Activated naive CD4-positive, alpha-beta T cell treated with anti-CD3 and anti-CD28 coated beads for 36 hours (primary cell): ENCODE measurements at regions not wholly inside any gene's neighbourhood (a gene's known extent, or its start where the extent isn't known, plus 50 kb on each side); places are given as distances from the start of the nearest gene placed in this dataset.

Experiments
- CTCF ChIA-PET: fragments of 350-600 bp; sonication (Branson Sonifier 250); formaldehyde crosslinking; loops from one replicate; lab custom pipeline; 2021; ENCODE audit warnings: antibody characterized with exemption; lab: Charles Lee
- DNase-seq: peaks from one replicate; pipeline ENCODE4 v3.0.0-alpha.2; 2020
- H3K27ac Mint-ChIP-seq: one replicate; pipeline ENCODE4 v1.8.0; 2021; ENCODE audit warnings: mild to moderate bottlenecking, mixed read lengths
- H3K27me3 Mint-ChIP-seq: one replicate; pipeline ENCODE4 v1.8.0; 2021; ENCODE audit warnings: low read depth, mixed read lengths
- H3K36me3 Mint-ChIP-seq: one replicate; pipeline ENCODE4 v1.8.0; 2021; ENCODE audit warnings: low read depth, mixed read lengths
- H3K4me1 Mint-ChIP-seq: one replicate; pipeline ENCODE4 v1.8.0; 2021; ENCODE audit warnings: low read depth, mixed read lengths
- H3K4me3 Mint-ChIP-seq: one replicate; pipeline ENCODE4 v1.8.0; 2021; ENCODE audit warnings: mild to moderate bottlenecking, moderate library complexity, mixed read lengths
- H3K9me3 Mint-ChIP-seq: one replicate; pipeline ENCODE4 v1.8.0; 2021; ENCODE audit warnings: mixed read lengths
- intact Hi-C: fragments of 100-400 bp; cut with micrococcal nuclease; formaldehyde crosslinking; loops from one replicate; pipeline ENCODE4 v1.15.1; 2023

- Mint-ChIP-seq H3K4me1 (no peaks in the 10 kb centered on the region), H3K4me3 (no peak overlapping the region), H3K27me3 (no peaks in the 10 kb centered on the region), H3K9me3 (peaks cover 3% of the 10 kb centered on the region), H3K36me3 (no peaks in the 10 kb centered on the region), H3K27ac (no peak overlapping the region)
- DNase-seq, result no peak
- CTCF ChIA-PET, result no interaction called here
- intact Hi-C loops, result no loop called here
Observed at GRCh38 chr18:40037356-40037755, 1917.7 kb upstream of the PIK3C3 start.

GRCh38 chr18:40036861-40037260 lies 1918.2 kb upstream of the PIK3C3 start:
- H3K36me3 Mint-ChIP-seq, result no peaks in the 10 kb centered on the region
- H3K9me3 Mint-ChIP-seq, result peaks cover 3% of the 10 kb centered on the region
- H3K4me3 Mint-ChIP-seq, result no peak overlapping the region
- no peaks in the 10 kb centered on the region for H3K4me1 Mint-ChIP-seq
- CTCF ChIA-PET, result no interaction called here
- no peak for DNase-seq
- H3K27ac Mint-ChIP-seq, result no peak overlapping the region
- H3K27me3 Mint-ChIP-seq, result no peaks in the 10 kb centered on the region
- intact Hi-C loops, result no loop called here

GRCh38 chr18:40035966-40036365 lies 1919.1 kb upstream of the PIK3C3 start:
- Mint-ChIP-seq H3K27me3 (no peaks in the 10 kb centered on the region), H3K4me3 (no peak overlapping the region), H3K27ac (no peak overlapping the region), H3K4me1 (no peaks in the 10 kb centered on the region), H3K36me3 (no peaks in the 10 kb centered on the region), H3K9me3 (peaks cover 3% of the 10 kb centered on the region)
- CTCF ChIA-PET, result no interaction called here
- DNase-seq, result no peak
- intact Hi-C loops, result no loop called here

DNA sequence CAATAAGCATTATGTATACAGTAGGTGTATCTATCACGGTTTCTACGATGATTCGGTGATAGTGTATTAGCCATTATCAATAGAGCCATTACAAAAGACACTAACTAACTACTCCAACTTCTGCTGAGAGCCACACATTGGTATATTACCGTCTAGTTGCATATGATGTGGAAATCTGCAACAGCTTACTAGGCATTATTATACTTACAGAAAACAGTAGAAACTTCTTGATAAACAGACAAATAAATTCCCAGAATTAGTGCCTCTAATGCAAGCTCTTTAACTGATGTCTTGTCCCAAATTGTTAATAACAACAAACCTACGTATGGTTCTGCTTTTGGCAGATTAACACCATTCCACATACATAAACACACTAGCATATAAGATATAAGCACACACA lies 1923.0 kb upstream of the PIK3C3 start:
- Mint-ChIP-seq H3K9me3 (peaks cover 2% of the 10 kb centered on the region), H3K36me3 (no peaks in the 10 kb centered on the region), H3K4me1 (no peaks in the 10 kb centered on the region), H3K27ac (no peak overlapping the region), H3K4me3 (no peak overlapping the region), H3K27me3 (no peaks in the 10 kb centered on the region)
- no peak for DNase-seq
- intact Hi-C loops, result no loop called here
- CTCF ChIA-PET, result no interaction called here

- no peak overlapping the region for H3K27ac Mint-ChIP-seq
- H3K4me1 Mint-ChIP-seq, result no peaks in the 10 kb centered on the region
- peaks cover 2% of the 10 kb centered on the region for H3K9me3 Mint-ChIP-seq
- no peaks in the 10 kb centered on the region for H3K36me3 Mint-ChIP-seq
- no peak for DNase-seq
- intact Hi-C loops, result no loop called here
- CTCF ChIA-PET, result no interaction called here
- H3K27me3 Mint-ChIP-seq, result no peaks in the 10 kb centered on the region
- no peak overlapping the region for H3K4me3 Mint-ChIP-seq
Observed at GRCh38 chr18:40031435-40031834, 1923.6 kb upstream of the PIK3C3 start.

GRCh38 chr18:40019797-40020392 lies 1935.1 kb upstream of the PIK3C3 start:
- intact Hi-C loops, result no loop called here
- DNase-seq, result no peak

DNA sequence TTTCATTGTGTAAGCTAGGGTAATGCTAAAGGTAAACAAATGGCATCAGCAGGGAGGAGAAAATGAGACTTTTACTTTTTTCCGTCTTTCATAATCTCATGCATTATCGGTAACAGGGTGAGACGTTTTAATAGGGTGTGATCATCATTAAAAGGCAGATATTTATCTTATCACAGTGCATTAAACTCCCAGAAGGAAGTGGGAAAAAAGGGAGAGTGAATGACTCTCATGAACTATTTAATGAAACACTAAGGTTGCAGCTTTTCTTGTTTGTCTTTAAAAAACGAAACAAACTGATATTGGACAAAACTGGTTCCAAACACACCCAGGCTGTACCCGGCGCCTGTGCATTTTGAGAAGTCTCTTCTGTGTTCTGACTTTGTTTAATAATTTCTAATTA lies 1936.8 kb upstream of the PIK3C3 start:
- intact Hi-C loops, result no loop called here
- Mint-ChIP-seq H3K9me3 (peaks cover 3% of the 10 kb centered on the region), H3K27me3 (no peaks in the 10 kb centered on the region), H3K27ac (no peak overlapping the region), H3K4me3 (no peak overlapping the region), H3K36me3 (peaks cover 1% of the 10 kb centered on the region), H3K4me1 (no peaks in the 10 kb centered on the region)
- CTCF ChIA-PET, result no interaction called here
- DNase-seq, result no peak

More at GRCh38 chr18:40019797-40020392, 1935.1 kb upstream of the PIK3C3 start:
- no peak overlapping the region for H3K4me3 Mint-ChIP-seq
- H3K9me3 Mint-ChIP-seq, result peaks cover 3% of the 10 kb centered on the region
- H3K27me3 Mint-ChIP-seq, result no peaks in the 10 kb centered on the region
- CTCF ChIA-PET, result interaction anchor here (0.6 kb wide), 1 partner anchor 18 kb away, joined by 4 read pairs; no protein-coding TSS in a partner anchor
- H3K27ac Mint-ChIP-seq, result no peak overlapping the region
- H3K36me3 Mint-ChIP-seq, result peaks cover 1% of the 10 kb centered on the region
- no peaks in the 10 kb centered on the region for H3K4me1 Mint-ChIP-seq

- Mint-ChIP-seq H3K27me3 (no peaks in the 10 kb centered on the region), H3K4me3 (no peak overlapping the region), H3K36me3 (peaks cover 1% of the 10 kb centered on the region), H3K27ac (no peak overlapping the region), H3K4me1 (no peaks in the 10 kb centered on the region), H3K9me3 (peaks cover 3% of the 10 kb centered on the region)
- CTCF ChIA-PET, result no interaction called here
- intact Hi-C loops, result no loop called here
- DNase-seq, result no peak
Observed at GRCh38 chr18:40017021-40017420, 1938.0 kb upstream of the PIK3C3 start.

GRCh38 chr18:40016405-40016804 lies 1938.6 kb upstream of the PIK3C3 start:
- DNase-seq, result no peak
- Mint-ChIP-seq H3K4me3 (no peak overlapping the region), H3K9me3 (peaks cover 3% of the 10 kb centered on the region), H3K4me1 (no peaks in the 10 kb centered on the region), H3K36me3 (peaks cover 1% of the 10 kb centered on the region), H3K27me3 (no peaks in the 10 kb centered on the region), H3K27ac (no peak overlapping the region)
- CTCF ChIA-PET, result no interaction called here
- intact Hi-C loops, result no loop called here

DNA sequence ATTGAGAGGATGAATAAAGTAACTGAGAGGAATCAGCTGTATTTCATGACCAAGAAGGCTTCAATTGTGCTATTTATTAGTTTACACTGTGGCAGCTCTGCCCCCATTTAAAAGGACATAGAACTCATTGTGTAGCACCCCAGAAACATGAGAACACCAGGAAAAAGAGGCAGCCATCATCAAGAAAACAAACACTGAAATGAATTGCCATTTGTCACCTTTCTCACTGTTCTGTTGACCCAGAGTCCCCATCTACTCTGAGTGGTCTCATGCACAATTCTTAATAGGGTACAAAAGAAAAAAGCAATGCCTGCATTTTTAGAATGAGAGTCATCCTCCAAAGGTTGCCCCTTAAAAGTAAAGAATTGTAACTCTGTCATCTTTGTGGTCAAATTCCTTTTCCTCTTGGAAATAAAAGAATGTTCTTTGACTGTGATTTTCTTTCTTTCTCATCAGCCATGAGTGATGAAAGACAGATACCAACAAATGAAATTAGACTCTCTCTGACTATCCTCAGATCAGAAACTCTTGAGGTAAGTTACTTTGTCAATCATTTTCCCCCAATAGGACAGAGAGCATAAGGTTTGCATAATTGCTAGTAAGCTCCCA lies 1941.9 kb upstream of the PIK3C3 start:
- CTCF ChIA-PET, result no interaction called here
- peaks cover 3% of the 10 kb centered on the region for H3K9me3 Mint-ChIP-seq
- H3K36me3 Mint-ChIP-seq, result peaks cover 1% of the 10 kb centered on the region
- no peak overlapping the region for H3K4me3 Mint-ChIP-seq
- H3K27ac Mint-ChIP-seq, result no peak overlapping the region
- intact Hi-C loops, result no loop called here
- DNase-seq, result no peak
- H3K4me1 Mint-ChIP-seq, result no peaks in the 10 kb centered on the region
- H3K27me3 Mint-ChIP-seq, result no peaks in the 10 kb centered on the region

DNA sequence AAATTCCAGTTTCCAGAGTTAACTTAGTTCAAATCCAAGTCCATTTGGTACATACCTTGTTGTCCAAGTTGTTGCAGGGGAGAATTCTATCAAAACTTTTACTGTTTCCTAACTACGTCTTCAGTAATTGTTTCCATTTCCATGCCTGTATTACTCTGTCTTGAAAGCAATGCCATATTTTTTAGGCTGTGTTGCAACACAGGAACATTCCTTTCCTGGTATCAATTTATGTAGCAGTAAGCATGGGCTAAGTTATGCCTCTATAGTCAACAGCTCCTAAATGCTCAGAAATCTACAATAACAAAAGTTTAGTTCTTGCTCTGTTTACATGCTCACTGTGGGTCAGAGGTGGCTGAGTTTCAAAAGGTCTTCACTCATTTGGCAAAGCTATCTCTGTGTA lies 1943.8 kb upstream of the PIK3C3 start:
- intact Hi-C loops, result no loop called here
- Mint-ChIP-seq H3K36me3 (no peaks in the 10 kb centered on the region), H3K4me3 (no peak overlapping the region), H3K9me3 (no peaks in the 10 kb centered on the region), H3K27ac (no peak overlapping the region), H3K27me3 (no peaks in the 10 kb centered on the region), H3K4me1 (no peaks in the 10 kb centered on the region)
- CTCF ChIA-PET, result no interaction called here
- DNase-seq, result no peak

DNA sequence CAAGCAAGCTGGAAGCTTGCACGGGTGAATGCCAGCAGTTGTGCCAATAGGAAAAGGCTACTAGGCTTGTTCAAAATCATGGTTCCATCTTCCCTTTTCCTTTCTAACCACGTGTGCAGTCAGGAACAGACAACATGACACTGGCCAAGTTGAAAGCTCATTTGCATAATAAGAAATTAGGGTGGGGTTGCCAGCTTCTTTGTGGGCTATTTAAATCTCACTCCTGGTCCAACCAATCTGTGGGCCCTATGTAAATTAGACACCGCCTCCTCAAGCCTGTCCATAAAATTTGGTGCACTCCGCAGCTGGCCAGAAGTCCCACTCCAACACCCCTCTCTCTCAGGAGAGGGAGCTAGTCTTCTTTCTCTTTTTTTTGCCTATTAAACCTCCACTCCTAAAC lies 1948.4 kb upstream of the PIK3C3 start:
- Mint-ChIP-seq H3K9me3 (peaks cover 6% of the 10 kb centered on the region), H3K27me3 (no peaks in the 10 kb centered on the region), H3K36me3 (no peaks in the 10 kb centered on the region), H3K4me3 (no peak overlapping the region), H3K4me1 (no peaks in the 10 kb centered on the region), H3K27ac (no peak overlapping the region)
- intact Hi-C loops, result loop anchor here (10.0 kb wide), 1 partner anchor 62 kb away; no protein-coding TSS in a partner anchor
- CTCF ChIA-PET, result no interaction called here
- no peak for DNase-seq

GRCh38 chr18:40004246-40004645 lies 1950.8 kb upstream of the PIK3C3 start:
- intact Hi-C loops, result loop anchor here (10.0 kb wide), 1 partner anchor 59 kb away; no protein-coding TSS in a partner anchor
- Mint-ChIP-seq H3K27ac (no peak overlapping the region), H3K4me3 (no peak overlapping the region), H3K27me3 (no peaks in the 10 kb centered on the region), H3K9me3 (peaks cover 9% of the 10 kb centered on the region), H3K4me1 (no peaks in the 10 kb centered on the region), H3K36me3 (no peaks in the 10 kb centered on the region)
- no peak for DNase-seq
- CTCF ChIA-PET, result no interaction called here
